ENCODE measurements at regions not wholly inside any gene's neighbourhood (a gene's known extent, or its start where the extent isn't known, plus 50 kb on each side); places are given as distances from the start of the nearest gene placed in this dataset.

DNA sequence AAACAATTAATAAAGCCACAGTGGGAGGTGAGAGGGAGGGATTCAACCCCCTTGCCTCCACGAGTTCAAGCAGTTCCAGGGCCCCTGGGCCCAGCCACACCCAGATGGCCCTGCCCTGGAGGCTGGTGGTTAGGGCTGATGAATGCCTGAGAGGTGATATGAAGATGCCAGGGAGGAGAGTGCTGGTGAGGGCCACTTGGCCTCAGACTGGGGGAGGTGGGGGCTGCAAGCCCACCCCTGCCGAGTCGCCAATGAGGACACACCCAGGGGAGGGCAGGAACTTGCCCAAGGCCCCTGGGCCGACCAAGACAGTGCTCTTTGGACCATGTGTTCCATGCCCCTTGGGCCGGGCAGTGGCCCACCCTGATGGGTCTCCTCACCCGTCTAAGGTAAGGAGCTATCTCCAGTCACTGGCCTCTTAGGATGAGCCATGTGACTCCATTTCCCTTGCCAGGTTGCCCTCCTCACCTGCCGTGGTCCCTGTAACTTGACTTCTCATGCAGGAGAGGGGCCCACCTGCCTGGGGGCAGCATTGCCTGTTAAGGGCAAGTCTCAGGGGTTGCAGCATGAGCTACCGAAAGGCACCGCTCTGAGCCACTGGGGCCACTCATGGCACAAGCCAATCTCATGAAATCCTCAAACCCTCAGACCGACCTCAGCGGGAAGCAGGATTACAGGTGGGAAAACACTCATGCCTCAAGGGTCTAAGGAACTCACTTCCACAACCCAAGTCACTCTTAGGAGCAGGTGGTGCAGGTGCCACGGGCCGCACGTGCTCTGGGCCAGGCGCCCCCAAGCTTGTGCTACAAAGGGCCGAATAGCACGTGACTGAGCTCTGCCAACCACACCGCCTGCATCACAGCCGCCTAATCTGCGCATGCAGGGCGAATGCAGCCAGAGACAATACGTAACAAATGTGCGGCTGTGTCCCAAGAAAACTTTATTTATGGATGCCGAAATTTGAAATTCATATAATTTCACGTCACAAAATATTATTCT, 147.4 kb upstream of the MLN start:
- H3K27me3 Mint-ChIP-seq, result peaks cover 34% of the 10 kb centered on the region

DNA sequence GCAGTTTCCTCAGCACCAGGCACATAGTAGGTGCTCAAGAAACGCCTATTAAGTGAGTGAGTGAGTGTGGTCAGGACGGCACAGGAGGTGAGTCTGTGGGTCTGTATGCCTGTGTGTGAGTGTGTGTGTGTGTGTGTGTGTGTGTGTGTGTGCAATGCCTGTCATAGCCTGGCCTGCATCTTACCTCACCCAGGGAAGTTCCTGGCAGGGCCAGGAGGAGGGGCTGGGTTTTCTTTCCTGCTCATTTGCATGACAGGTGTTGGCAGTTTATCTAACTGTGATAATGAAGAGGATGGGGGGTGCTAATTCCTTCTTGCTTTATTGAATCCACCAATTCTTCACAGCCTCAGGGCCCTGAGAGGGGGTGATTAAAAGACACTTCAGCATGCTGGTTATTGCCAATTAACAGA, 146.7 kb upstream of the MLN start:
- no peaks in the 10 kb centered on the region for H3K4me1 Mint-ChIP-seq (ENCODE audit: low read depth)
- DNase-seq (ENCODE audit: low spot score, unreplicated experiment), result no peak
- H3K9me3 Mint-ChIP-seq (ENCODE audit: low read depth), result no peaks in the 10 kb centered on the region
- TF ChIP-seq, protein P1, sequence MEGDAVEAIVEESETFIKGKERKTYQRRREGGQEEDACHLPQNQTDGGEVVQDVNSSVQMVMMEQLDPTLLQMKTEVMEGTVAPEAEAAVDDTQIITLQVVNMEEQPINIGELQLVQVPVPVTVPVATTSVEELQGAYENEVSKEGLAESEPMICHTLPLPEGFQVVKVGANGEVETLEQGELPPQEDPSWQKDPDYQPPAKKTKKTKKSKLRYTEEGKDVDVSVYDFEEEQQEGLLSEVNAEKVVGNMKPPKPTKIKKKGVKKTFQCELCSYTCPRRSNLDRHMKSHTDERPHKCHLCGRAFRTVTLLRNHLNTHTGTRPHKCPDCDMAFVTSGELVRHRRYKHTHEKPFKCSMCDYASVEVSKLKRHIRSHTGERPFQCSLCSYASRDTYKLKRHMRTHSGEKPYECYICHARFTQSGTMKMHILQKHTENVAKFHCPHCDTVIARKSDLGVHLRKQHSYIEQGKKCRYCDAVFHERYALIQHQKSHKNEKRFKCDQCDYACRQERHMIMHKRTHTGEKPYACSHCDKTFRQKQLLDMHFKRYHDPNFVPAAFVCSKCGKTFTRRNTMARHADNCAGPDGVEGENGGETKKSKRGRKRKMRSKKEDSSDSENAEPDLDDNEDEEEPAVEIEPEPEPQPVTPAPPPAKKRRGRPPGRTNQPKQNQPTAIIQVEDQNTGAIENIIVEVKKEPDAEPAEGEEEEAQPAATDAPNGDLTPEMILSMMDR (IDR thresholded peaks at IDR 0.05; ENCODE audit: unreplicated experiment), result no peak
- H3K27ac Mint-ChIP-seq, result no peak overlapping the region
- H3K36me3 Mint-ChIP-seq (ENCODE audit: insufficient read depth), result no peaks in the 10 kb centered on the region
- peaks cover 35% of the 10 kb centered on the region for H3K27me3 Mint-ChIP-seq
- no peak overlapping the region for H3K4me3 Mint-ChIP-seq (ENCODE audit: low read depth)

More for the DNA sequence above, 147.4 kb upstream of the MLN start:
- no peak for DNase-seq (ENCODE audit: low spot score, unreplicated experiment)
- H3K9me3 Mint-ChIP-seq (ENCODE audit: low read depth), result no peaks in the 10 kb centered on the region
- H3K4me1 Mint-ChIP-seq (ENCODE audit: low read depth), result no peaks in the 10 kb centered on the region
- H3K4me3 Mint-ChIP-seq (ENCODE audit: low read depth), result no peak overlapping the region
- TF ChIP-seq, protein P1 (IDR thresholded peaks at IDR 0.05; ENCODE audit: unreplicated experiment), result no peak
- H3K27ac Mint-ChIP-seq, result no peak overlapping the region
- H3K36me3 Mint-ChIP-seq (ENCODE audit: insufficient read depth), result no peaks in the 10 kb centered on the region

DNA sequence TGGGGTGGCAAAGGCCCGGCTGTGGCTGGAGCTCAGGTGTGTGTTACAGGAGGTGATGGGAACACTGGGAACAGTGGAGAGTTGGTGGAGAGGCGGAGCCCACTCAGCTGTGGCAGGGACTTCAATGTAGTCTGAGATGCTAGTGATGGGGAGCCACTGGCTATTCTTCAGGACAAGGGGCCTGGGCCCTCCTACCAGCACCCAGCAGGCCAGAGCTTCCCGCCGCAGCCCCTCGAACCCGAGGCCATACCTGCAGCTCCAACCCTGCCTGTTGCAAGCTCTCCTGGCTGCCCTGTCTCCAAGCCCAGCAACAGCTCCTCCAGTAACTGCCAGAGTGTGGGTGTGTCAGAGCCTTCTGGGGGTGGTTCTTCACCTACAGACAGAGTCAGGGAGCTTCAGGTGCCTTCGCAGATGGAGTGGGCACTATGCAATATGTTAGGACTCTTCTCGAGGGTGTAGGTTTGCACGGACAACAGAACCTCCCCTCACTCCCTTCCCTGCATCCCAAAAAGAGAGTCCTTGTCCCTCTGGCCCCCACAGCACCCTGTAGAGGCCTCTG, 146.2 kb upstream of the MLN start:
- Mint-ChIP-seq H3K9me3 (ENCODE audit: low read depth) (no peaks in the 10 kb centered on the region), H3K27ac (no peak overlapping the region), H3K4me3 (ENCODE audit: low read depth) (no peak overlapping the region), H3K27me3 (peaks cover 35% of the 10 kb centered on the region), H3K4me1 (ENCODE audit: low read depth) (no peaks in the 10 kb centered on the region), H3K36me3 (ENCODE audit: insufficient read depth) (no peaks in the 10 kb centered on the region)
- TF ChIP-seq, protein P1 (IDR thresholded peaks at IDR 0.05; ENCODE audit: unreplicated experiment), result no peak
- no peak for DNase-seq (ENCODE audit: low spot score, unreplicated experiment)

DNA sequence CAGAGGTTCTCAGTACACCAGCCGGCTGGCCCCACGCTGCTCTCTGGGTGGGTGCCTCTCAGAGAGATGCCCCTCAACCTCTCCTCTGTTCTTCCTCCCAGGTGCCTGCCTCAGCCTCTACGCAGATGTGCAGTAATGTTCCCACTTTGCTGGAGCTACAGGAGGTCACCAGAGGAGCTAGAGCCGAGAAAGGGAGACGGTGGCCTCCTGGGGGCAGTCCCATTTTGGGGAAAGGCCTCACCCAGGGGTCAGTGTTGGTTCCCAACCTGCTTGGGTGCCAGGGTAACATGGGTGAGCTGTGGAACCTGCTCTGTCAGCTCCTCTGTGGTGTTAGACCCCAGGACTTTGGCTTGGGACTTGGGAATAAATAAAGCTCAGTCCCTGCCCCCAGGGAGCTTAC, 145.3 kb upstream of the MLN start:
- TF ChIP-seq, protein P1 (IDR thresholded peaks at IDR 0.05; ENCODE audit: unreplicated experiment), result no peak
- H3K36me3 Mint-ChIP-seq (ENCODE audit: insufficient read depth), result no peaks in the 10 kb centered on the region
- peaks cover 31% of the 10 kb centered on the region for H3K27me3 Mint-ChIP-seq
- H3K4me1 Mint-ChIP-seq (ENCODE audit: low read depth), result no peaks in the 10 kb centered on the region
- no peak overlapping the region for H3K4me3 Mint-ChIP-seq (ENCODE audit: low read depth)
- no peaks in the 10 kb centered on the region for H3K9me3 Mint-ChIP-seq (ENCODE audit: low read depth)
- no peak for DNase-seq (ENCODE audit: low spot score, unreplicated experiment)
- H3K27ac Mint-ChIP-seq, result no peak overlapping the region

DNA sequence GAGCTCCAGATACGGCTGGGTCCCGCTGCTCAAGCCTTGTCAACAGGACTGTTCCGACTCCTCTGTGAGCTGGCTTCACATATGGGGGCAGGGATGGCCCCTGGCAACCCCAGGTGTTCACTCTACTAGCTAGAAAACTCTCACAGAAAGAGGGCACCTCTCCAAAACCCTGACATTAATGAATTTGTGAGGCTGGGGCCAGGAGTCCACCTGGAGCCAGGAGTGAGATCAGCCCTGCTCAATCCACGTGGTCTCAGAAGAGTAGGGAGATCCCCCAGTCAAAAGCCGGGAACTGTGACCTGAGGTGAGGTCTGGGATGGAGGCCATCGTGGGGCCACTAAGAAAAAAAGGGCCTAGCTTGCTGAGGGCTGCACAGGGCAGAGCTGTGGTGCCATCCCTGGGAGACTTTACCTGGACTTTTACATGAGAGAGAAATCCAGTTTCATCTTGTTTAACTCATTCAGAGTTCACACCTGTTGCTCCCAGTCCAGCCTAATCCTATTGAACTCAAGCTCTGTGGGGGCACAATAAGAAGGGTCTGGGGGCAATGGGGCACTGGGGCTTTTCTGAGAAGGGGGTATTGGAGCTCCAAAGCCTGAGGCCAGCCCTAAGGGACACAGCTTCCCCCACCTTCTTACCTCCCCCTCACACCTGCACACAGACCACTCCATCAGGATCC, 144.3 kb upstream of the MLN start:
- H3K4me3 Mint-ChIP-seq (ENCODE audit: low read depth), result no peak overlapping the region

More for the DNA sequence above, 144.3 kb upstream of the MLN start:
- TF ChIP-seq, protein P1 (IDR thresholded peaks at IDR 0.05; ENCODE audit: unreplicated experiment), result no peak
- no peaks in the 10 kb centered on the region for H3K9me3 Mint-ChIP-seq (ENCODE audit: low read depth)
- no peak overlapping the region for H3K27ac Mint-ChIP-seq
- DNase-seq (ENCODE audit: low spot score, unreplicated experiment), result no peak
- H3K27me3 Mint-ChIP-seq, result peaks cover 30% of the 10 kb centered on the region
- H3K36me3 Mint-ChIP-seq (ENCODE audit: insufficient read depth), result no peaks in the 10 kb centered on the region
- no peaks in the 10 kb centered on the region for H3K4me1 Mint-ChIP-seq (ENCODE audit: low read depth)
